RWPE1 (cell line): ENCODE measurements at regions not wholly inside any gene's neighbourhood (a gene's known extent, or its start where the extent isn't known, plus 50 kb on each side); places are given as distances from the start of the nearest gene placed in this dataset.

Experiments used
- CTCF ChIA-PET: fragments of 350-600 bp; sonication (Branson Sonifier 250); formaldehyde crosslinking; extraction: SDS; loops from one replicate; lab custom pipeline; 2021; lab: Yijun Ruan, JAX
- POLR2A ChIA-PET: fragments of 400-600 bp; formaldehyde crosslinking; extraction: SDS; loops from one replicate; lab custom pipeline; 2020; ENCODE audit warnings: antibody characterized with exemption; ENCODE audit not compliant: low non-redundant PET; lab: Yijun Ruan, JAX
- DNase-seq: peaks from one replicate; pipeline ENCODE4 v3.0.0; 2012; ENCODE audit warnings: low spot score
- H3K27ac ChIP-seq: fragments of 450-650 bp; 2 replicates; pipeline ENCODE4 v1.5.1; 2017
- CTCF ChIP-seq: fragments of 450-650 bp; conservative IDR thresholded peaks from 2 replicates; pipeline ENCODE4 v1.5.1; 2017; ENCODE audit warnings: low read depth, mild to moderate bottlenecking

GRCh38 chr18:78711971-78712370 lies 267.6 kb upstream of the SALL3 start:
- no peak for TF ChIP-seq CTCF
- ChIA-PET CTCF (no interaction called here), POLR2A (no interaction called here)
- no peak for DNase-seq
- H3K27ac ChIP-seq: no peak overlapping the region

DNA sequence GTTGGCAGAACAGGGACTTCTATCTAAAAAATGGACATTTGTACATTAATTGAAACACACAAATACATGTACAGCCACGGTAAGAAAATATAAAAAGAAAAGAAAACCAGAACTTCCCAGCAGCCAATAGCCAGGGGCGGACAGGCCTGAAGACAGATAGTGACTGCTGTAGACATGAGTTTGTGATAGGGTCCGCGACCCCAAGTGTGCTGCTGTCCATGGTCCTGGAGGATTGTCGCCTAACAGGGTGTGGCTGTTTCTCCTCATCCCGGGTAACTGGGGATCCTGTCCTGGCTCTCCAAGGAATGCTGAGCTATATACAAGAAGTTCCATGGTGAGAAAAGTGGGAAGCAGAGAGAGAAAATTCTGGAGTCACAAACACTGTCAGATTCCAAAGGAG lies 266.5 kb upstream of the SALL3 start:
- no peak for TF ChIP-seq CTCF
- ChIA-PET POLR2A (no interaction called here), CTCF (no interaction called here)
- DNase-seq: peak; percentile 4
- H3K27ac ChIP-seq: no peak overlapping the region

- no peak overlapping the region for H3K27ac ChIP-seq
- CTCF ChIA-PET: no interaction called here
- TF ChIP-seq CTCF: no peak
- no peak for DNase-seq
- POLR2A ChIA-PET: no interaction called here
Measured at GRCh38 chr18:78713726-78714125, 265.9 kb upstream of the SALL3 start.

GRCh38 chr18:78716022-78716421 lies 263.6 kb upstream of the SALL3 start:
- H3K27ac ChIP-seq: no peak overlapping the region
- ChIA-PET POLR2A (no interaction called here), CTCF (interaction anchor here (0.5 kb wide), 1 partner anchor 191 kb away, joined by 3 read pairs; no protein-coding TSS in a partner anchor)
- DNase-seq: no peak
- TF ChIP-seq CTCF: no peak

GRCh38 chr18:78716581-78716980 lies 263.0 kb upstream of the SALL3 start:
- ChIA-PET CTCF (interaction anchor here (0.5 kb wide), 1 partner anchor 190 kb away, joined by 3 read pairs; no protein-coding TSS in a partner anchor), POLR2A (no interaction called here)
- no peak for TF ChIP-seq CTCF
- DNase-seq: no peak
- no peak overlapping the region for H3K27ac ChIP-seq

DNA sequence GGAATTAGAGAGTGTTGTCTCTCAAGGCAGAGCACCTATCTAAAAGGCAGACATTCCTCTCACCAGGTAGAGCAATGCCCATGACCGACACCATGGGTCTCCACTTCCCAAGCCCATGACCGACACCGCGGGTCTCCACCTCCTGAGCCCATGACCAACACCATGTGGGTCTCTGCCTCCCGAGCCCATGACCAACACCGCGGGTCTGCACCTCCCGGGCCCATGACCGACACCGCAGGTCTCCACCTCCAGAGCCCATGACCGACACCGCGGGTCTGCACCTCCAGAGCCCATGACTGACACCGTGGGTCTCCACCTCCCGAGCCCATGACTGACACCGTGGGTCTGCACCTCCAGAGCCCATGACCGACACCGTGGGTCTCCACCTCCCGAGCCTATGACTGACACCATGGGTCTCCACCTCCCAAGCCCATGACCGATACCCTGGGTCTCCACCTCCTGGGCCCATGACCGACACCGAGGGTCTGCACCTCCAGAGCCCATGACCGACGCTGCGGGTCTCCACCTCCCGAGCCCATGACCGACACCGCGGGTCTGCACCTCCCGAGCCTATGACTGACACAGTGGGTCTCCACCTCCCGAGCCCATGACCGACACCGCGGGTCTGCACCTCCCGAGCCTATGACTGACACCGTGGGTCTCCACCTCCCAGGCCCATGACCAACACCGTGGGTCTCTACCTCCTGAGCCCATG lies 262.4 kb upstream of the SALL3 start:
- TF ChIP-seq CTCF: no peak
- CTCF ChIA-PET: no interaction called here
- POLR2A ChIA-PET: no interaction called here
- H3K27ac ChIP-seq: no peak overlapping the region
- no peak for DNase-seq
